ENCODE measurements at regions not wholly inside any gene's neighbourhood (a gene's known extent, or its start where the extent isn't known, plus 50 kb on each side); places are given as distances from the start of the nearest gene placed in this dataset.
A peak's percentile ranks its signal among the peaks of the same experiment; 100 is the strongest.
"Not testable (repeated sequence)": the region's sequence is repeated elsewhere in the genome, so short reads cannot be mapped to it uniquely, and the experiment has no call there.

DNA sequence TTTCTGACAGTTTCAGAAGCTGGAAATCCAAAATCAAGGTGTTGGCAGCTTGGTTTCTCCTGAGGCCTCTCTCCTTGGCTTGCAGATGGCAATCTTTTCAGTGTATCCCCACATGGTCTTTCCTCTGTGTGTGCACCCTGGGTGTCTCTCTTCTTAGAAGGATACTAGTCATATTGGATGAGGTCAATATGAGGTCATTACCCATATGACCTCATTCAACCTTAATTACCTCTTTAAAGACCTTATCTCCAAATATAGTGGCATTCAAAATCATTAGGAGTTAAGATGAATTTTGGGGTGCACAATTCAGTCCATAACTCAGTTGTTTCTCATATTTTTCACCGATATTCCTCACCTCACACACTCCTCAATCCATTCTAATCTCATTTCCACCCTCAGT is 92.4 kb upstream of the TGM3 start:
- no peak for DNase-seq

DNA sequence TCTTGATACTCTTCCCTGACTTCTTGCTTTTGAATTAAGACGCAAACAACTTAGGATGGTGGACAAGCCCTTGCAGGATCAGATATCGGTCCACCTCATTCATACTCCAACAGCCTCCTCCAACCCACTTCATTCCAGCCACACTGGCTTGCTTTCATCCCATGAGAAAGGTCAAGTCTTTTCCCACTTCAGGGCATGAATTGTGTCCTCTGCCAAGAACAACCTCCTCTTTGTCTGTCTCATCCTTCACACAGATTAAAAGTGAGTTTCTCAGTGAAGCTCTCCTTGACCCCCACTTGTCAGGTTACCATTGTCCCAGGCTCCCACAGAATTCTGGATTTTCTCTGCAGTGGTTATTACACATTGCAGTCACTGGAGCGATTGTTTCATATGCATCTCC is 91.8 kb upstream of the TGM3 start:
- no peak for DNase-seq

DNA sequence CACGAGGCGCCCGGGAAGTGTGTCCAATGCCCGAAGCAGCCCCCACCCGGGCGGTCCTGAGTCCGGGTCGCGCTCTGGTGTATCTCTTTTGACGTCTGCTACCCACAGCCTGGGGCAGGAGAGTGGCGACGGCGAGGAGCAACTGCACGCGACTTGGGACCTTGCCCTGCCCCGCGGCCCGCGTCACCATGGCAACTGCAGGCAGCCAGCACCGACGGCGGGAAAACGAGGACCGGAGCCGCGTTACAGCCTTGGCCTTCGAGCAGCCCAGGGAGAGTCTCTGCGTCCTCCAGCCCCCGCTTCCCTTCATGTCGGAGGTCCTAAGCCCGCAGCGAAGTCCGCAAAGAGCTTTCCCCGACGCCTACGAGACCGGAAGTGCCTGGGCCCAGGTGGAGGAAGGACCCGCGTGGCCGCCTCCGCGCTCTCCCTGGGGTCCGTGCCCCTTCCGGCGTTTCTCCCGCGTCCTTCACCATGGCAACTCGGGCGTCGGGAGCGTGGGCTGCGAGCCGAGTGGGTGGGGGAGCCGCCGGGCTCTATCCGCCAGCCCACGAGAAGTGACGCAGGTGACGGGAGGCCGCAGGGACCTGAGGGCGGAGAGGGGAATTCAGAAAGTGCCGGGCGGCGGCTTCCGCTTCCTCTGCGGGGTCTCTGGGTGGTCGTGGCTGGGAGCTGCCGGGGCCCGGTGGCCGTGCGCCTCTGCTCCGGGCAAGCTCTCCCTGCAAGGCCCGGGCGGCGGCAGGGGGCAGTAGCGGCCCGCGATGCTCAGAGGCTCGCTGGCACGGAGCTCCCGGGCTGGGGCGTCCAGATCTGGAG is 88.6 kb upstream of the TGM3 start:
- peak; percentile 79 for DNase-seq

DNA sequence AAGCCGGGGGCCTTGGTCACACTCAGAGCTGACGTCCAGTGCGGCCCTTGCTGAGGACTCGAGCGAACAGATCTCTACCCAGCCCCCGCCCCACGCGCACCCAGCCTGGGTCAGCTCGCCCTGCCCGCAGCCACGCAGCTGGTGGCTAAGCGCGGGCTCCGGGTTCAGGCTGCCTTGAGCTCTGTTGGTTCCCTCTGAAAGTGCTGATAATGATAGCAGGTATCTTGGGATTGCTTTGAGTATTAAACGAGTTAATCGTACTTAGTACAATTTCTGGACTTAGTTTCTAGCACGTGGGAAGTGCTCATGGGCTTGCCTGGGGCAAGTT is 88.1 kb upstream of the TGM3 start:
- DNase-seq: no peak

DNA sequence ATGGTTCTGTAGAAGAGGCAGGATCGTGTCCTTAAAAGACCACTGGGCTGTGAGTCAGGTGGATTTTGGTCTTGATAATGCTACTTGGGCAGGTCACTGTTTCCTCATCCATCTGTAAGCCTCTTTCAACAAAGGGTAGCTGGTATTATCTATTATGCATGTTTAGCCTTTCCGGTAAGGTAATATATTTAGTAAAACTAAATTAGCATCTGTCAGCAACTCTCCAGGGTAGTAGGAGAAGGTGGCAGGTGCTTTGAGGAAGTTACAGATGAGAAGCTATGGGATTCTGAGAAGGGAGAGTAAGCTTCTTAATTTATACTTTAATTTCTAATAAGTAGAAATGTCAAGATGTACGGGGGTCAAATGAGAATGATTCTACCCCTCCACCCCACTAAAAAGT is 86.9 kb upstream of the TGM3 start:
- no peak for DNase-seq

DNA sequence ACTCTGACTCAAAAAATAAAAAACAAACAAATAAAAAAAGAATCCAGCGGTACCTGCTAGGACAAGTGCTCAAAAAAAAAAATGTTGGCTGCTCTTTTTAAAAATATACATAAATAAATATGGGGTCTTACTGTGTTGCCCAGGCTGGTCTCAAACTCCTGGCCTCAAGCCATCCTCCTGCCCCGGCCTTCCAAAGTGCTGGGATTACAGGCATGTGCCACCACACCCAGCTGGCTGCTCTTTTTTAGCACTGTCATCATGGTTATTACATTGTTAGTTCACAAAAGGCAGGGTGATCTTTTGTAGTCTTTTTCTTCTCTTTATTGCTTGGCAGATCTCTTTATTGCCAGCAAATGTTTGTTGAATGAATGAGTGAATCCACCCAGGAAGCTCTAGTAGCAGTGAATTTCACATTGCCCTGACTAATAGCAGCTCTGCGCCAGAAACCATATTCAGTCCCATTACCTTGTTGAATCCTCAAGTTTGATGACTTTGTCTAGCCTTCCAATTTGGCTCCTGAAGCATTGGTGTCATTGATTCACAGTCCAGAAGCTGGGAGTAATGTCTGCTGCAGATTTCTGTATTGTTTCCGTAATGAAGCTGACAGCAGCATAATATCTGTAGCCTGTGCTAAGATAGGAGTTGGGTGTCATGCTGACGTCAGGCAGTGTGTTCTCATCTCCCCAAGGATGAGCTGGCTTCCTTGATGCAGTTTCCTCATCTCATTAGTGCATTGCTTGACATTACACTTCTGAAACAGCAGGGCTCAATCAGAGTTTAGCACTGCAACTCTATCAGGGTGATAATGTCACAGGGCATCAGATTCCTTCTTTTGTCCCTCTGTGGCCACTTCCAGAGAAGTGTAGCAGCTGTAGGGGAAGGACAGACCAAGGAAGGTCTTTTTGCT is 84.9 kb upstream of the TGM3 start:
- DNase-seq: no peak

DNA sequence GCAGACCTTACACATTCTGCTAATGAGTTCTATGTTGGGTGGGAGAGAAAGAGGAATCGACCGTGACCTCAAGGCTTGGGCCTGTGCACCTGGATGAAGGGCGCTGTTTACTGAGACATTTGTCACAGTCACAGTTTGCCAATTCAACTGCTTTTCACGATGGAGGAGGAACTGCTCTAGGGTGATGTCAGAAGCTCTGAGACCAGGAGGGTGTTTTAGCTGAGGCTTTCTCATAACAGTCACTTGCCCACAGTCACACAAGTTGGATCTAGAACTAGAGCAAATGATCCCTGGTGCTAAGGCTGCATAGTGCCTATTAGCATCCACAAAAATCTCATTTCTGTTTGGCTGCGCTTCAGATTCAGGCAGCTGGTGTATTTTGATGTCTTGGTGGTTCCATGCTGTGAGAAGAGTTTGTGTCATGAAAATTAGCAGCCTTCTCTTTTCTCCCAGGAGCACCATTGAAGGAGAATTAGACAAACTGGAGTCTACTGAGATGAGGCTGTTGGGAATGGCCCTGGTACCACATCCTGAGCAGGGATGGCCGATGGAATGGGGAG is 83.3 kb upstream of the TGM3 start:
- DNase-seq: no peak

DNA sequence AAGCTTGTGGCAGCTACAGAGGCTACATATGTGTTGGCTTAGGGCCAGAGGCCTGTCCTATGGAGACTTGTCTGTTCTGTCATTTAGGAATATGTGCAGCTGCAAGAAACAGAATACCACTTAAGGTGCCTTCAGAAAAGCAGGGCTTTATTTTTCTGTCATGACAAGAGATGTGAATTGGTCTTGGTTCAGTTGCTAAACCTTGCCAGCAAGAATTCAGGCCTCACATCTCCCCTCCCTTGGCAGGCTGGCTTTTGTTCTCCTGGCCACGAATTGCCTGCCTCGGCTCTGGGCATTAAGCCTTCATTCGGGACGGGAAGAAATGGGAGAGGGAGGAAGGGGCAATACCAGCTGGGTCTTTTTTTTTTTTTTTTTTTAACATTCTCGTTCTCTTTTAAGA is 82.4 kb upstream of the TGM3 start:
- DNase-seq: no peak

DNA sequence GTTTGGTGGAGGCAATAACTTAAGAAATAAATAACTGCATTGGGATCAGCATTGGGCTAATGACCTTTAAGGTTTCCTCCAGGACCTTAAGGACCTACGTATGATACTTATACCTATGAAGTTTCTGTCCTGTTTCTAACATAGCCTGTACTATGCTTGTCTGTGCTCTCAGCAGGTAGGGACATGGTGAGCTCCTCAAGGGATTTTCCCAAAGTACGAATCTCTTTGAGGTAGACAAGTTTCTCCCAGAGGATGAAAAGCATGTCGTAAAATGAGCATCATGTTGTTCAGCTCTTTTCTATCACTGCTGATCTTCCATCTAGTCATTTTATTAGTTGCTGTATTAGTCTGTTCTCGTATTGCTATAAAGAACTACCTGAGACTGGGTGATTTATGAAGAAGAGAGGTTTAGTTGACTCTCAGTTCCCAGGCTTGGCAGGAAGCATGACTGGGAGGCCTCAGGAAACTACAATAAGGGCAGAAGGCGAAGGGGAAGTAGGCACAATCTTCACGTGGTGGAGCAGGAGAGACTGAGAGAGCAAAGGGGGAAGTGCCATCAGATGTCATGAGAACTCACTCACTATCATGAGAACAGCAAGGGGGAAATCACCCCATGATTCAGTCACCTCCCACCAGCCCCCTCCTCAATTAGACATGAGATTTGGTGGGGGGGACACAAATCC is 77.8 kb upstream of the TGM3 start:
- DNase-seq: no peak

DNA sequence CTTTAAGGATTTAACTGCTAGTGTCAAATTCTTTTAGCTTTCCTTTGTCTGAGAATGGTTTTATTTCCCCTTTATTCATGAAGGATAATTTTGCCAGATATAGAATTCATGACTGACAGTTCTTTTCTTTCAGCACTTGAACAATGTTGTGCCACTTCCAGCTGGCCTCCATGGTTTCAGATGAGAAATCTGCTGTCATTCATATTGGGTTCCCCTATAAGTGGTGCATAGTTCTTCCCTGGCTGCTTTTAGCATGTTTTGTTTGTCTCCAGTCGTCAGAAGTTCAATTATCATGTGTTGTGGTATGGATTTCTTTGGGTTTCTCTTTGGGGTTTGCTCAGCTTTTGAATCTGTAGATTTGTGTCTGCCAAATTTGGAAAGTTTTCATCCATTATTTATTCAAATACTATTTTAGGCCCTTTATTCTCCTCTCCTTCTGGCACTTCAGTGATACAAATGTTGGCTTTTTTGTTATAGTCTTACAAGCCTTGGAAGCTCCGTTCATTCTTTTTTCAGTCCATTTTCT is 76.3 kb upstream of the TGM3 start:
- no peak for DNase-seq

DNA sequence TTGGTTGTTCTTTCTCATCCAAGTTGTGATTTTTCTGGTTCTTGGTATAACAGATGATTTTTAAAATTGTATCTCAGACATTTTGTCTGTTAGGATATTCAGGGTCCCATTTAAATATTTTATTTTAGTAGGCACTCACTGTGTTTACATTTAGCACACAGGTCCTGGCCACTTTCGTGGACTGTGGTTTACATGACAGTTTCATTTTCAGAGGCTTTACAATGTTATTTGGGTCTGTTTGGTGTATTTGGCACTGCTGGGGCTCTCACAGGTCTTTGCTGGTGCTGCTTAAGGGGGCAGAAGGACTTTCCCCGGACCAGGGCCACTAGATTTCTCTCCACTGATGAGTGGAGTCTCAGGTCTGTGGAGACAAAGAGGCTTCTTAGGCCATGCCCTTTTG is 75.5 kb upstream of the TGM3 start:
- DNase-seq: no peak

DNA sequence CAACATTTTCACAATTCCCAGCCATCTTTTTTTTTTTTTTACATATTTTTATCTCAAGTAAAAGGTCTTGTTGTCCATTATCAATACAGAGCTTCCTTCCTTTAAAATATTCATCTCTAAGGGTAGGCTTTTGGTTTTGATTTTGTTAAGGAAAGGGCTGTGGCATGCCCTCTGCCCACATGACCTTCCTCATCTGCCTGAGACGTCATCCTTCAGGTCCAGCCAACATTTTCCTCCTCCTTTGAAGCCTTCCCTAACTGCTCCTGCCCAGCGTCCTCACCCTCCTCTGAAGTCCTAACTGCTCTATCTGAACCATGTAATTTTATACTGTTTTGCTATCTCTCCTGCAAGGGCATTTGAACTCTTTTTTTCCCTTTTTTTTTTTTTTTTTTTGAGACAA is 73.9 kb upstream of the TGM3 start:
- no peak for DNase-seq

DNA sequence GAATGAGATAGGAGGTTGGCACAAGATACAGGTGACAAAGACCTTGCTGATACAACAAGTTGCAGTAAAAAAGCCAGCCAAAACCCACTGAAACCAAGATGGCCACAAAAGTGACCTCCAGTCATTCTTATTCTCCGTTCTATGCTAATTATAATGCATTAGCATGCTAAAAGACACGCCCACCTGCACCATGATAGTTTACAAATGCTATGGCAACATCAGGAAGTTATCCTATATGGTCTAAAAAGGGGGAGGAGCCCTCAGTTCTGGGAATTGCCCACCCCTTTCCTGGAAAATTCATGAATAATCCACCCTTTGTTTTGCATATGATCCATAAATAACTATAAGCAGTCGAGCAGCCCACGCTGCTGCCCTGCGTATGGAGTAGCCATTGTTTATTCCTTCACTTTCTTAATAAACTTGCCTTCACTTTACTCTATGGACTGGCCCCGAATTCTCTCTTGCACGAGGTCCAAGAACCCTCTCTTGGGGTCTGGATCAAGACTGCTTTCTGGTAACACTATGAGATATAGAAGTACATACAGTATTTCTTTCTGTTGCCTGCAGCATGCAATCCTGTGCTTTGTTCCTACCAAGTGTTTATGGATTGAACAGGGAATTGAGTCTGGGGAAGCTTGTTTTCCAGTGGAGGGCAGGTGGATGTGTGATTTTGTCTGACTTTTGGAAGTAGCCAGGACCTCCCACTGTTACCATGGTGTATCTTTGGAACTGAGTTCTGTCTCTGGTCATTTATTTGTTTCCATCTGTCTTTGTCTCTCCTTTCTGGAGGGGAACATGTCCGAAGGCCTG is 72.0 kb upstream of the TGM3 start:
- no peak for DNase-seq

DNA sequence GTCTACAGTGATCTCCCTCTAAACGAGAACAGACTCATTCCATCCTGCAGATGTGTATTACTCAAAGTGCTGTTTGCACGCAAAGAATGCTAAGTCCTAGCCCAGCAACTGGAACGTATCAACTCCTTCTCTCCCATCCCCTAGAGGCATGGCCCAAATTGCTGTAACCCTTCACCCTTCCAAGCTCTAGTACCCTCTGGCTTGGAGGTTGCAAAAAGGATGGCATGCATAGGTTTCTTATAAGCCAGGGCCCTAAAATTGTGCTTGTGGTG is 71.5 kb upstream of the TGM3 start:
- DNase-seq: no peak

DNA sequence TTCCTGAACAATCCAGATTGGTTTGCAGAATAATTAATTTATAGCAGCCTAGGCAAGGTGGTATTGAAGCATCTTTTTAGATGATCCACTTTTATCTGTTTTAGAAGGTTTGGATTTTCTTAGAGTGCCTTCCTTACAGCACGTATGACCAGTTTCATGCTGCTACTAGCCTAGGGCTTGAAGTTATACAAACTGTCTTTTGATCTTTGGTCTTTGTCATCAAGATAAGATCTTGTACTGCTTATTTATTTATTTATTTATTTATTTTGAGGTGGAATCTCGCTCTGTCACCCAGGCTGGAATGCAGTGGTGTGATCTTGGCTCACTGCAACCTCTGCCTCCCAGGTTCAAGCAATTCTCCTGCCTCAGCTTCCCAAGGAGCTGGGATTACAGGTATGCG is 68.5 kb upstream of the TGM3 start:
- not testable (repeated sequence) for DNase-seq

DNA sequence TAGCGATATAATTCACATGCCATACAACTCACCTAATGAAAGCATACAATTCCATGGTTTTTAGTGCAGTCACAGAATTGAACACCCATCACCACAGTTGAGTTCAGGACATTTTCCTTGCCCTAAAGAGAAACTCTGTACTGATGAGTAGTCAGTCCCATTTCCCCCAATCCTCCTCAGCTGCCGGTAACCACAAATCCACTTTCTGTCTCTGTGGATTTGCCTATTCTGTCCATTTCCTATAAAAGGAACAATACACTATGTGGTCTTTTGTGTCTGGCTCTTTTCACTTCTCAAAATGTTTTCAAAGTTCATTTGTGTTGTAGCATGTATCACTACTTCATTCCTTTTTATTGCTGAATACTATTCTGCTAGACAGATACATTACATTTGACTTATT is 67.9 kb upstream of the TGM3 start:
- no peak for DNase-seq

DNA sequence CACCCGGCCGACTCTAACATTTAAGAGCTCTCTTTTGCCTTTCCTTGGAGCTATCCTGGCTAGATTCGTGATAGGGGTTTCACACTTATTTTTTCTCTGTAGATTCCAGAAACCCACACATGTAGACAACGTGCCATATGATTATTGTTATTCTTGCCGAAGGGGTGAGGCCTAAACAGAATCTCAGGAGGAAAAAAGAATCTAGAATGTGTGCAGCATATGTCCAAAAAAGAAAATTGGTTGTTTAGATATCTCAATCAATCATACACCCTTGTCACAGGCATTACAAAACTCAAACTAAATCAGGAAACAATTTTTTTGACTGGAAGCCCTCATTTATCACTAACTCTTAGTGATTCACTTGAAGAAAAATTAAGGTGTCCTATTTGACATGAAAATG is 66.9 kb upstream of the TGM3 start:
- no peak for DNase-seq

DNA sequence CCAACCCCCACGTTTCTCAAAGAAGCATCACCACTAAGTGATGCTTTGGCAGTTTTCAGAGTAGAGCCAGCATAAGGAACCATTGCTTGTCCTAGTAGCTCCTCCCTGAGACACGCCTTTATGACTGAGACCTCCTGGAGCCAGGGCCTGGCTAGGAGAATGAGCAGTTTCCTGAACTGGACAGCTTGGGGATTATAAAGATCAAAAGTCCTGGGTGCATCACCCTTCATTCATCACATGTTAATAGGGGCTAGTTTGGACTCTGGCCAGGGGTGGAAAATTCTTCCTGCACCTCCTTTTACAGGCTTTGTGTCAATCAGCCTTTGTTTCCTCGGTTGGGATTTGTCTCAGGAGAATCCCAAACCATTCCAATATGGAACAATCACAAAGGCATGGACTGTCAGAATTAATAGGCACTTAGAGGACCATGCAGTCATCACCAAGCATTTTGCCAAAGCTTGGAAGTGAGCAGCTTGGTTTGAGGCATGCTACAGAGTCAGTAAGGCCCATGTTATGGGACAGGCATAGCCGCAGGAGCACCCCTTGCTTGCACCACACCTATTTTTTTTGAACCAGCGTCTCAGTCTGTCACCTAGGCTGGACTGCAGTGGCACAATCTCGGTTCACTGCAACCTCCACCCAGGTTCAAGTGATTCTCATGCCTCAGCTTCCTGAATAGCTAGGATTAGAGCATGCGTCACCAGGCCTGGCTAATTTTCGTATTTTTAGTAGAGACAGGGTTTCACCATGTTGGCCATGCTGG is 64.9 kb upstream of the TGM3 start:
- DNase-seq: no peak

DNA sequence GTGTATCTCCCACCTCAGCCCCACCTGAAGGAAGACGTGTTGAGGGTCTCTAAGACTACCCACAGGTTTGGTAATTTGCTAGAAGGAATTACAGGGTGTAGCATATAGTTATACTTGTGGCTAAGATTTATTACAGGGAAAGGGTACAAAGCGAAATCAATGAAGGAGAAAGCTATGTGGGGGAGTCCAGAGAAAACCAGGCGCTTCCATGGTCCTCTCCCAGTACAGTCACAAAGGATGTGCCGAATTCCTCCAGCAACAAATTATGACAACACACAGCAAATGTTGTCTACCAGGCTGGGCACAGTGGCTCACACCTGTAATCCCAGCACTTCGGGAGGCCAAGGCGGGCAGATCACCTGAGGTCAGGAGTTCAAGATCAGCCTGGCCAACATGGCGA is 64.1 kb upstream of the TGM3 start:
- no peak for DNase-seq

DNA sequence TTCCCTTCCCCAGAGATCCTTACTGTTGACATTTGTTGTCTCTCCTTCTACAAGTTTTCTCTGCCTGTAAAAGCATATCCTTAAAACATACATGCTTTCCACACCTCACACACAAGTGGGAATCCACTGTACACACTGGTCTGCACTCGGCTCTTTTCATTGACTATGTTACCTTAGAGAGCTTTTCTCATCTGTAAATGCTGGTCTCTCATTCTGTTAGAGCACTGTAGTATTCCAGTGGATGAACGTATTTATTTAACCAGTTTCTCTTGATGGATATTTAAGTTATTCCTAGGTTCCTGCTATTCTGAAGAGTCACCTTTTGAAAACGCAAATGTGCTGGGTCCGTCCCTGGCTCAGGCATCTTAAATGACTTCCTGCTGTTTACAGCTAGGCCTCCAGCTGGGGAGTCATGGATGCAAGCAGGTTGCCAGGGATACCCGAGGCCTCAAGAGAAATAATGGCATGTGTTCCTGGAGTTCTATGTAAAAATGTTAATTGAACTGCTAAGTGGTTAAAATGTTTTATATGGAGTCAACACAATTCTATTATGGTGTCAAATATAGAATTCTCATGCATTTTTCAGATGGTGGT is 61.1 kb upstream of the TGM3 start:
- DNase-seq: peak; percentile 58

DNA sequence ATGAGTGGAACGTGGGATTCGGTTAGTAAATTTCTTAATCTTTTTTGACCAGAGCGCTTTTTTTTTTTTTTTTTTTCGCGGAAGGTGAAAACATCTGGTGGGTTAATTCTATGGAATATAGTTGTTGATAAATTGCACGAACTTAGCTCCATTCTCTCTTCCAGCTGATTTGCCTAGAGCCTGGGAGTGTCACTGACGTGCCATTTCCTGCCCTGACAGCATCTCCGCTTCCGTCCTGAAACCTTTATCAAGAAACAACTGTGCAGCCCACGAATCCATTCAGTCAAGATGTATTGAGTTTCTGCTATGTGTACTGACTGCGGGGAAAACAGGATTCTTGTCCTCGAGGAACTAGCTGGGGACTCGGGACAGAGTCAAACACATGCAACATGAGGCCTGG is 59.5 kb upstream of the TGM3 start:
- no peak for DNase-seq

DNA sequence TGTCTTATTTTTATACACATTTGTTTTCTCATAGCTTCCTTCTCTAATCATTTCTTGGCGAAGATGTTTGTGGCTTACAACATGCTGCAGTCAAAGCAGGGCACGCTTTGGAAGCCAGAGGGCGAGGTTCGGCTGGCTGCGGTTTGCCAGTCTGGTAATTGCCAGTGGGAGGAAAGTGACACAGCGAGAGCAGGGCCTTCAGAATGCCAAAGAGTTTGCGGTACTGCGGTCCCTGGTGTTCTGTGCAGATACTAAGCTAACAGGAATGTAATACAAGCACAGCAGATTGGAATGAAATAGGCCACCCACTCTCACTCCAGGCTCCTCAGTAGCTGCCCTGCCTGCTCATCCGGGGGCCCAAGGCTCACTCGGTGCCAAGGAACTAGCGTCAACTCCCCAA is 58.7 kb upstream of the TGM3 start:
- DNase-seq: no peak

Data from NCI-H2227 treated with DMSO at 0.1 percent for 48 hours (cell line).